MM.1S (cell line): ENCODE measurements at regions not wholly inside any gene's neighbourhood (a gene's known extent, or its start where the extent isn't known, plus 50 kb on each side); places are given as distances from the start of the nearest gene placed in this dataset.

Experiments used
- DNase-seq: peaks from one replicate; pipeline ENCODE4 v3.0.0-alpha.2; 2015
- H2AFZ ChIP-seq: fragments of 300-600 bp; sonication (generic); 2 replicates; pipeline ENCODE4 v1.6.0; 2016; ENCODE audit warnings: antibody characterized with exemption, low read length
- H3F3A ChIP-seq: fragments of 300-600 bp; sonication (generic); 2 replicates; pipeline ENCODE4 v1.6.1; 2016; ENCODE audit warnings: mild to moderate bottlenecking, antibody characterized with exemption, low read length, moderate library complexity, mixed read lengths; ENCODE audit not compliant: insufficient read depth
- H3K27ac ChIP-seq: fragments of 300-600 bp; sonication (generic); 2 replicates; pipeline ENCODE4 v1.5.1; 2016; ENCODE audit warnings: mild to moderate bottlenecking, low read length
- H3K27me3 ChIP-seq: fragments of 300-600 bp; sonication (generic); replicated peaks from 2 replicates; pipeline ENCODE4 v1.6.0; 2016; ENCODE audit warnings: low read length; ENCODE audit not compliant: insufficient read depth
- H3K36me3 ChIP-seq: fragments of 300-600 bp; sonication (generic); replicated peaks from 2 replicates; pipeline ENCODE4 v1.6.1; 2016; ENCODE audit warnings: mild to moderate bottlenecking, low read length, mixed read lengths; ENCODE audit not compliant: insufficient read depth
- H3K4me1 ChIP-seq: fragments of 300-600 bp; sonication (generic); 2 replicates; pipeline ENCODE4 v1.6.1; 2016; ENCODE audit warnings: low read length, mixed read lengths
- H3K4me2 ChIP-seq: fragments of 300-600 bp; sonication (generic); 2 replicates; pipeline ENCODE4 v1.6.0; 2016; ENCODE audit warnings: low read depth, low read length
- H3K4me3 ChIP-seq: fragments of 300-600 bp; sonication (generic); 2 replicates; pipeline ENCODE4 v1.5.1; 2016; ENCODE audit warnings: low read length, mixed read lengths
- H3K79me2 ChIP-seq: fragments of 300-600 bp; sonication (generic); 2 replicates; pipeline ENCODE4 v1.6.1; 2016; ENCODE audit warnings: mixed run types, low read length, mixed read lengths
- H3K9ac ChIP-seq: fragments of 300-600 bp; sonication (generic); 2 replicates; pipeline ENCODE4 v1.6.1; 2016; ENCODE audit warnings: low read length, mixed read lengths
- H3K9me2 ChIP-seq: fragments of 300-600 bp; sonication (generic); replicated peaks from 2 replicates; pipeline ENCODE4 v1.6.1; 2016; ENCODE audit warnings: mild to moderate bottlenecking, low read length, mixed read lengths; ENCODE audit not compliant: insufficient read depth
- H3K9me3 ChIP-seq: fragments of 300-600 bp; sonication (generic); replicated peaks from 2 replicates; pipeline ENCODE4 v1.6.1; 2016; ENCODE audit warnings: mild to moderate bottlenecking, low read length, mixed read lengths; ENCODE audit not compliant: insufficient read depth
- H4K20me1 ChIP-seq: fragments of 300-600 bp; sonication (generic); 2 replicates; pipeline ENCODE4 v1.6.1; 2016; ENCODE audit warnings: mild to moderate bottlenecking, low read length, moderate library complexity, mixed read lengths; ENCODE audit not compliant: insufficient read depth
- CTCF ChIP-seq: fragments of 300-600 bp; sonication (generic); IDR thresholded peaks from 2 replicates; pipeline ENCODE4 v1.5.1; 2016; ENCODE audit warnings: antibody characterized with exemption, low read length, mixed read lengths
- EZH2 ChIP-seq: fragments of 300-600 bp; sonication (generic); optimal IDR thresholded peaks from 2 replicates; pipeline ENCODE3; 2017; ENCODE audit warnings: low read depth, mild to moderate bottlenecking, antibody characterized with exemption, low read length, mixed read lengths
- EZH2phosphoT487 ChIP-seq: fragments of 300-600 bp; sonication (generic); IDR thresholded peaks from 2 replicates; pipeline ENCODE4 v1.6.1; 2018; ENCODE audit warnings: antibody characterized with exemption, low read length

- Histone ChIP-seq H3K9me3 (no peaks in the 10 kb centered on the region), H3K4me1 (0 out of 2 replicates have a peak, but pooled peaks cover 4% of the 10 kb centered on the region), H3F3A (no peaks in the 10 kb centered on the region), H4K20me1 (no peaks in the 10 kb centered on the region), H3K9me2 (no peaks in the 10 kb centered on the region), H3K36me3 (no peaks in the 10 kb centered on the region), H3K27ac (no peak overlapping the region), H3K79me2 (no peaks in the 10 kb centered on the region), H3K4me2 (no peak overlapping the region), H3K27me3 (no peaks in the 10 kb centered on the region), H3K4me3 (no peak overlapping the region), H3K9ac (no peak overlapping the region), H2AFZ (no peak overlapping the region)
- TF ChIP-seq EZH2 (no peak), CTCF (no peak), EZH2phosphoT487 (no peak)
- no peak for DNase-seq
Measured at GRCh38 chr3:70409018-70409417, 96.6 kb upstream of the MDFIC2 start.

GRCh38 chr3:70400194-70400593, 87.8 kb upstream of the MDFIC2 start:
- no peaks in the 10 kb centered on the region for H4K20me1 ChIP-seq
- H3F3A ChIP-seq, result no peaks in the 10 kb centered on the region
- H3K36me3 ChIP-seq, result no peaks in the 10 kb centered on the region
- no peaks in the 10 kb centered on the region for H3K79me2 ChIP-seq
- DNase-seq, result no peak
- no peak overlapping the region for H3K4me3 ChIP-seq
- TF ChIP-seq CTCF (no peak), EZH2 (no peak), EZH2phosphoT487 (no peak)
- H3K9ac ChIP-seq, result no peak overlapping the region
- no peaks in the 10 kb centered on the region for H3K9me2 ChIP-seq
- H3K4me2 ChIP-seq, result no peak overlapping the region
- no peak overlapping the region for H3K27ac ChIP-seq
- H3K27me3 ChIP-seq, result no peaks in the 10 kb centered on the region
- H3K9me3 ChIP-seq, result no peaks in the 10 kb centered on the region
- no peak overlapping the region for H2AFZ ChIP-seq
- H3K4me1 ChIP-seq, result no peaks in the 10 kb centered on the region

GRCh38 chr3:70393881-70394612, 81.6 kb upstream of the MDFIC2 start:
- Histone ChIP-seq H3K9ac (no peak overlapping the region), H3K9me3 (no peaks in the 10 kb centered on the region), H3K4me3 (no peak overlapping the region), H3K27me3 (no peaks in the 10 kb centered on the region), H3K79me2 (no peaks in the 10 kb centered on the region), H3K9me2 (no peaks in the 10 kb centered on the region), H2AFZ (no peak overlapping the region), H3F3A (no peaks in the 10 kb centered on the region), H4K20me1 (no peaks in the 10 kb centered on the region), H3K27ac (no peak overlapping the region), H3K4me1 (no peaks in the 10 kb centered on the region), H3K36me3 (no peaks in the 10 kb centered on the region), H3K4me2 (no peak overlapping the region)
- DNase-seq, result no peak
- TF ChIP-seq EZH2phosphoT487, result no peak
- TF ChIP-seq CTCF, result no peak
- no peak for TF ChIP-seq EZH2
